ENCODE measurements at regions not wholly inside any gene's neighbourhood (a gene's known extent, or its start where the extent isn't known, plus 50 kb on each side); places are given as distances from the start of the nearest gene placed in this dataset.

GRCh38 chr4:58935332-58935731, 1825.1 kb upstream of the IGFBP7 start:
- DNase-seq (ENCODE audit: low read depth, low spot score): no peak

- no peak for DNase-seq (ENCODE audit: low read depth, low spot score)
Observed at GRCh38 chr4:58936436-58936835, 1826.3 kb upstream of the IGFBP7 start.

GRCh38 chr4:58940167-58940566, 1830.0 kb upstream of the IGFBP7 start:
- DNase-seq (ENCODE audit: low read depth, low spot score): no peak

- DNase-seq (ENCODE audit: low read depth, low spot score): no peak
Observed at GRCh38 chr4:58941286-58941685, 1831.1 kb upstream of the IGFBP7 start.

- DNase-seq (ENCODE audit: low read depth, low spot score): no peak
Observed at GRCh38 chr4:58953575-58953974, 1843.4 kb upstream of the IGFBP7 start.

- DNase-seq (ENCODE audit: low read depth, low spot score): no peak
Observed at GRCh38 chr4:58957711-58958110, 1847.5 kb upstream of the IGFBP7 start.

GRCh38 chr4:58961283-58961682, 1851.1 kb upstream of the IGFBP7 start:
- DNase-seq (ENCODE audit: low read depth, low spot score): no peak

GRCh38 chr4:58961925-58962324, 1851.7 kb upstream of the IGFBP7 start:
- DNase-seq (ENCODE audit: low read depth, low spot score): no peak

- DNase-seq (ENCODE audit: low read depth, low spot score): no peak
Observed at GRCh38 chr4:58962424-58962823, 1852.2 kb upstream of the IGFBP7 start.

GRCh38 chr4:58981828-58982227, 1871.6 kb upstream of the IGFBP7 start:
- DNase-seq (ENCODE audit: low read depth, low spot score): no peak

- no peak for DNase-seq (ENCODE audit: low read depth, low spot score)
Observed at GRCh38 chr4:58983887-58984286, 1873.7 kb upstream of the IGFBP7 start.

- no peak for DNase-seq (ENCODE audit: low read depth, low spot score)
Observed at GRCh38 chr4:59002148-59002547, 1892.0 kb upstream of the IGFBP7 start.

GRCh38 chr4:59024257-59024656, 1914.1 kb upstream of the IGFBP7 start:
- DNase-seq (ENCODE audit: low read depth, low spot score): no peak

GRCh38 chr4:59037812-59038211, 1927.6 kb upstream of the IGFBP7 start:
- DNase-seq (ENCODE audit: low read depth, low spot score): no peak

GRCh38 chr4:59039046-59039445, 1928.9 kb upstream of the IGFBP7 start:
- no peak for DNase-seq (ENCODE audit: low read depth, low spot score)

- DNase-seq (ENCODE audit: low read depth, low spot score): no peak
Observed at GRCh38 chr4:59044286-59044900, 1934.2 kb upstream of the IGFBP7 start.

- no peak for DNase-seq (ENCODE audit: low read depth, low spot score)
Observed at GRCh38 chr4:59054086-59054485, 1943.9 kb upstream of the IGFBP7 start.

GRCh38 chr4:59057804-59058203, 1947.6 kb upstream of the IGFBP7 start:
- DNase-seq (ENCODE audit: low read depth, low spot score): no peak

GRCh38 chr4:59058543-59058942, 1948.4 kb upstream of the IGFBP7 start:
- no peak for DNase-seq (ENCODE audit: low read depth, low spot score)

- DNase-seq (ENCODE audit: low read depth, low spot score): no peak
Observed at GRCh38 chr4:59060002-59060846, 1950.0 kb upstream of the IGFBP7 start.

GRCh38 chr4:59060895-59061294, 1950.7 kb upstream of the IGFBP7 start:
- no peak for DNase-seq (ENCODE audit: low read depth, low spot score)

- DNase-seq (ENCODE audit: low read depth, low spot score): no peak
Observed at GRCh38 chr4:59063015-59063720, 1953.0 kb upstream of the IGFBP7 start.
